GM12872 (cell line): ENCODE measurements at regions not wholly inside any gene's neighbourhood (a gene's known extent, or its start where the extent isn't known, plus 50 kb on each side); places are given as distances from the start of the nearest gene placed in this dataset.

Experiments used
- CTCF ChIP-seq: IDR thresholded peaks from 3 replicates; pipeline ENCODE4 v1.5.1; 2011; ENCODE audit warnings: low read depth, mild to moderate bottlenecking, low read length, moderate library complexity; ENCODE audit not compliant: insufficient read depth

DNA sequence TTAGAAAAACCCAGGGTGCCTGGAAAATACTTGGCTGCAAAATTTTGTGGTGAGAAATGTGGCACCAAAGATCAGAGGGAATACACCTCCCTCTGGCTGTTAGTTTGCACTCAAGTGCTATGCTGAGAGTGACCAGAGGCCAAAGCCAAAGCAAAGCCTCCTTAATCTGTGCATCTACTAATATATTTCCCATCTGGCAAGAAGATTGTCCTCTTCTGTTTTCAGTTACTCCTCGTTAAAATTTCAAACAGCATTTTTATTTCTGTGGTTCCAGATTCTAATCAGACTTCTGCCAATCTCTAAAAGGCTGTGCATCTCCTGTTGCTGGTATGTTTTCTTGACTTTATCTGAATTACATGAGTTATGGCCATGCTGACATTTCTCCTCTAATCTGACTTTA lies 327.4 kb downstream of the TBX15 start:
- TF ChIP-seq CTCF, result no peak

DNA sequence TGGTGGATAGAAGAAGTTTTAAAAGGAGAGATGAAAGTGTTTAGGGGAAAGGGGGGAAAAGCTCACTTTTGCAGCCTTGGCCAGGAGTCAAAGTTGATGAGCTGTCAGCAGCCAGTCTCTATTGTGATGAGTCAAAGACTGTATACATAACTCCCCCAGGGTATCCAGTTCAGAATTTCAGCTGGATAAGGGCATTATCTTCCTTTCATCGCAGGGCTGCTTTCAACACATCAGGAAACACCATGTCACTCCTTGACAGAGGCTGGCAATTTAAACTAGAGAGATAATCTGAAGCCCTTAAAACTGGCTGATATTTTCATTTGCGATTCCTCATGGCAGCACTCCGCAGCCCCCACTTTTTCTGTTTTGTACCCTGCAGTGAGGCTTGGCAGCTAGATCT lies 328.5 kb downstream of the TBX15 start:
- TF ChIP-seq CTCF, result no peak

DNA sequence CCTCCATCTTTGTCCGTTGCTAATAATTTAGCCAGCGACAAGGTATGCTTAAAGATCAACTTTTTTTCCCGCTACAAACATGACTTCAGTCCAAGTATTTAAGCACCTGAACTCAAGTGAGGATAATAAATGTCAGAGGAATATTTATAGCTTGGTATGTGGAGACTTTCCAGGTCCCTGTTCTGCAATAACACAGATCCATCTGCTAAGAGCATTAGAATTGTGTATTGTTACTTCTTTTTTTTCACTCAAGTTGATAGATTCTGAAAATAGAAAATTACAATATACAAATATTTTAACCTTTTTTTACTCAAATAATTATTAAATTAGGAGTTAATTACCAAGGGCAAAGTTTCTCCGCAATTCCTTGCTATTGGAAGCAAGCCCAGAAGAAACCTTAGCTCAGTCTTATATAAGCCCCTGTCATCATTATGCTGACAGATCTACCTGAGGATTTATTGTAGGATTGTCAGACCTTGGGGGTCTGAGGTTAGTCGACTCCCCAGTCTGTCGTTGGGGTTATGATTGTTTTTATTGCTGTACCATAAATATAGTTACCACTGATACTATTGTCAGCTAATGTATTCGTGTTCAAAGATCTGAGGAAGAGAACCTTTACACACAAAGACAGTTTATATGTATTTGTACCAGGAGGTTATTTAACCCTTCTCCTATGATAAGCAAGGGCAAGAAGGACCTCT lies 337.9 kb downstream of the TBX15 start:
- no peak for TF ChIP-seq CTCF

DNA sequence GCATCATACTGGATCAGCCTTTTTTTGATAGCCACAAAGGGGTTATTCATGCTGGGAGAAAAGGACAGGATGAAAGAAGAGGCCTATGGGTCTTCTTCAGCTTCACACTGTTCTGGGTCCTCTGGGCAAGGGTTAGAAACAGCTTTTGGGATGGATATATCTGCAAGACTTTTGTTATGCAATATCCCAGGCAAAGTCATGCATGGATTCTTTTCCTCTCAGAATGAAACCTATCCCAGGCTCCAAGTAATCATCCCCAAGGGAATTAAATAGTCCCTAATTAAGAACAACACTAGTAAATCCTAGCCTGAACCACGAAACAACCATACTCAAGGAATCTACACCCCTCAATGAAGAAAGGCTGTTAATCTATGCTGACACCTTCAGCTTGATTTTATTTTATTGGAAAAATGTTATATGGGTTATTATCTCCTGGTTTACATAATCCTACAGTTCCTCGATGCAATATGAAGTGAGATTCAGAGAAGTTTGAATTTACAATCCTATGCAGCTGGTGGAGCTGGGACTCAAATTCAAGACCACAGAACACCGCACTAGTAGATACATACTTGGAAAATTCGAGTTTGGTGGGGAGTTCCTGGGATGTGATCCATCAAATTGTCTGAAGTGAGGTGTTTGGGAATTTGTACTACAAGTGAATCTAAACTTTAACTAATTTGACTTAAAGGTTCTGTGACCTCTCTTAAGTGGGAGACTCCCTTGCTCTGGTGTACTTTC lies 338.6 kb downstream of the TBX15 start:
- TF ChIP-seq CTCF, result no peak

- no peak for TF ChIP-seq CTCF
Measured at GRCh38 chr1:118636004-118636403, 352.1 kb downstream of the TBX15 start.

GRCh38 chr1:118627435-118627834 lies 360.7 kb downstream of the TBX15 start:
- no peak for TF ChIP-seq CTCF

DNA sequence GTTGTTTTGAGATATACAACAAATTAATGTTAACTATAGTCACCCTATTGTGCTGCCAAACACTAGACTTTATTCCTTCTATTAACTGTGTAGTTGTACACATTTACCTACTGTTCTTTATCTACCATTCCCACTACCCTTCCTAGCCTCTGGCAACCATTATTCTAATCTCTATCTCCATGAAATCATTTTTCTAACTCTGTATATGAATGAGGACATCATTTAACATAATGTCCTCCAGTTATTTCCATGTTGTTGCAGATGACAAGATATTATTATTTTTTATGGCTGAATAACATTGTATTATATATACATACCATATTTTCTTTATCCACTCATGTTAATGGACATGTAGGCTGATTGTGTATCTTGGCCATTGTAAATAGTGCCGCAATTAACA lies 366.3 kb downstream of the TBX15 start:
- no peak for TF ChIP-seq CTCF
